ENCODE measurements at regions not wholly inside any gene's neighbourhood (a gene's known extent, or its start where the extent isn't known, plus 50 kb on each side); places are given as distances from the start of the nearest gene placed in this dataset.

DNA sequence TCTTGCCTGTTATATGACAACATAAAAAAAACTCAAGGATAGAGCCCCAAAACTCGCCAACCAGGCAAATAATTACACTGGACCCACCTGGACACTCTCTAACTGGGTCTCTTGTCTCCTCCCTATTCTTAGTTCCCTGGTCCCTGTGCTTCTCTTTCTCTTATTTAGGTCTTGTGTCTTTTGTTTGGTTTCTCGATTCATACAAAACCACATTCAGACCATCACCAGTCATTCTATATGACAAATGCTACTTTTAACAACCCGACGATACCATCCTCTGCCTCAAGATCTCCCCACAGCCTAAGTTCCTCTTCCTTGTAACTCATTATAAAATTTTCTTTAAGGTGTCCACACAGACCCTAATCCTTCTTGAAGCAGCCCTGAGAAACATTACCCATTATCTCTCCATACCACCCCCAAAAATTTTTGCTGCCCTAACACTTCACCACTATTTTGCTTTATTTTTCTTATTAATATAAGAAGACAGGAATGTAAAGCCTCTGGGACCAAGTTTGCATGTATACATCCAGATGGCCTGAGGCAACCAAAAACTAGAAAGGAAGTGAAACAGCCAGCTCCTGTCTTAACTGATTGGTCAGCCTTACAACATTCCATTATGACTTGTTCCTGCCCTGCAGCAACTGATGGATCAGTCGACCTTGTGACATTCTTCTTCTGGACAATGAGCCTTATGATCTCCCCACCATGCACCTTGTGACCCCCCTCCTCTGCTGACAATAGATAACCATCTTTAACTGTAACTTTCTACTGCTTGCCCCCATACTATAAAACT lies 638.2 kb downstream of the AMY1C start:
- no peaks in the 10 kb centered on the region for H3K36me3 ChIP-seq (ENCODE audit: insufficient read depth, low read length)
- H3K4me2 ChIP-seq (ENCODE audit: low read depth, low read length, poor library complexity, severe bottlenecking): peak overlapping the region; percentile 33
- peak overlapping the region; percentile 33; the same call in 1 of the 2 replicates for H3K9ac ChIP-seq (ENCODE audit: low read length)
- peak; percentile 56 for DNase-seq
- H3K27me3 ChIP-seq (ENCODE audit: low read length): no peaks in the 10 kb centered on the region
- H3K4me3 ChIP-seq (ENCODE audit: low read length): no peak overlapping the region
- peak overlapping the region; percentile 77 for H3K27ac ChIP-seq (ENCODE audit: low read length)
- H3K79me2 ChIP-seq (ENCODE audit: low read length): no peaks in the 10 kb centered on the region
- no peak overlapping the region for H2AFZ ChIP-seq (ENCODE audit: low read length)
- H3K9me2 ChIP-seq (replicated peaks; ENCODE audit: insufficient read depth, low read length): no peaks in the 10 kb centered on the region; the same call in 1 of the 2 replicates
- peaks cover 27% of the 10 kb centered on the region for H3K4me1 ChIP-seq (ENCODE audit: low read length)
- no peaks in the 10 kb centered on the region for H4K20me1 ChIP-seq (ENCODE audit: insufficient read depth, low read depth, low read length)
- H3K9me3 ChIP-seq (ENCODE audit: low read length): peaks cover 3% of the 10 kb centered on the region; the same call in 1 of the 2 replicates

GRCh38 chr1:104392552-104392951 lies 642.9 kb downstream of the AMY1C start:
- Histone ChIP-seq H3K9me3 (ENCODE audit: low read length) (peaks cover 3% of the 10 kb centered on the region; the same call in 1 of the 2 replicates), H3K4me1 (ENCODE audit: low read length) (peaks cover 16% of the 10 kb centered on the region), H3K36me3 (ENCODE audit: insufficient read depth, low read length) (no peaks in the 10 kb centered on the region), H3K79me2 (ENCODE audit: low read length) (no peaks in the 10 kb centered on the region), H3K4me3 (ENCODE audit: low read length) (no peak overlapping the region), H2AFZ (ENCODE audit: low read length) (no peak overlapping the region), H3K9me2 (replicated peaks; ENCODE audit: insufficient read depth, low read length) (no peaks in the 10 kb centered on the region), H4K20me1 (ENCODE audit: insufficient read depth, low read depth, low read length) (no peaks in the 10 kb centered on the region), H3K4me2 (ENCODE audit: low read depth, low read length, poor library complexity, severe bottlenecking) (no peak overlapping the region), H3K9ac (ENCODE audit: low read length) (no peak overlapping the region), H3K27ac (ENCODE audit: low read length) (no peak overlapping the region), H3K27me3 (ENCODE audit: low read length) (no peaks in the 10 kb centered on the region)
- DNase-seq: no peak

GRCh38 chr1:104402178-104402577 lies 652.5 kb downstream of the AMY1C start:
- no peaks in the 10 kb centered on the region for H3K9me3 ChIP-seq (ENCODE audit: low read length)
- H3K9me2 ChIP-seq (replicated peaks; ENCODE audit: insufficient read depth, low read length): no peaks in the 10 kb centered on the region
- DNase-seq: no peak
- no peak overlapping the region for H2AFZ ChIP-seq (ENCODE audit: low read length)
- H3K4me1 ChIP-seq (ENCODE audit: low read length): no peaks in the 10 kb centered on the region
- no peaks in the 10 kb centered on the region for H4K20me1 ChIP-seq (ENCODE audit: insufficient read depth, low read depth, low read length)
- no peaks in the 10 kb centered on the region for H3K36me3 ChIP-seq (ENCODE audit: insufficient read depth, low read length)
- no peaks in the 10 kb centered on the region for H3K79me2 ChIP-seq (ENCODE audit: low read length)
- H3K9ac ChIP-seq (ENCODE audit: low read length): no peak overlapping the region
- H3K27ac ChIP-seq (ENCODE audit: low read length): no peak overlapping the region
- H3K27me3 ChIP-seq (ENCODE audit: low read length): no peaks in the 10 kb centered on the region
- H3K4me3 ChIP-seq (ENCODE audit: low read length): no peak overlapping the region
- H3K4me2 ChIP-seq (ENCODE audit: low read depth, low read length, poor library complexity, severe bottlenecking): no peak overlapping the region

DNA sequence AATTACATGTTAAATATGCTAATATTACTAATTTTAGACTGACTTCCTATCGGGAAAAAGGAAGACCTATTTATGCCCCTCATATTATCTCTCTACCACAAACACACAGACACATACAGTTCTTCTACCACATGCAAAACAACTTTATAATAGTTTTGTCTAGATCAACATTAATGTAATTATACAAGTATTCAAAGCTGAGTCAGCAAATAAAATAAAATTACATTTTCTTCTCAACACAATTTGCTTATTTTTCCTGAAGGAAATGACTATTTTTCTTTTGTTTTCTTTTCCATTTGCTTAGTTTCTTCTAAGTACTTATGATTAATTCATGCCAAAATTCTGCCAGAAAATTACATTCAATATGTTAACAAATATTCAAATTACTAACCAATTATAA lies 654.2 kb downstream of the AMY1C start:
- H3K9me3 ChIP-seq (ENCODE audit: low read length): no peaks in the 10 kb centered on the region
- H3K9ac ChIP-seq (ENCODE audit: low read length): no peak overlapping the region
- no peak overlapping the region for H3K4me3 ChIP-seq (ENCODE audit: low read length)
- no peak overlapping the region for H3K4me2 ChIP-seq (ENCODE audit: low read depth, low read length, poor library complexity, severe bottlenecking)
- H3K27ac ChIP-seq (ENCODE audit: low read length): no peak overlapping the region
- H3K9me2 ChIP-seq (replicated peaks; ENCODE audit: insufficient read depth, low read length): no peaks in the 10 kb centered on the region
- no peaks in the 10 kb centered on the region for H3K4me1 ChIP-seq (ENCODE audit: low read length)
- no peak for DNase-seq
- H3K36me3 ChIP-seq (ENCODE audit: insufficient read depth, low read length): no peaks in the 10 kb centered on the region
- H3K27me3 ChIP-seq (ENCODE audit: low read length): no peaks in the 10 kb centered on the region
- H2AFZ ChIP-seq (ENCODE audit: low read length): no peak overlapping the region
- H3K79me2 ChIP-seq (ENCODE audit: low read length): no peaks in the 10 kb centered on the region
- no peaks in the 10 kb centered on the region for H4K20me1 ChIP-seq (ENCODE audit: insufficient read depth, low read depth, low read length)

GRCh38 chr1:104406728-104407127 lies 657.0 kb downstream of the AMY1C start:
- DNase-seq: no peak
- no peak overlapping the region for H3K4me3 ChIP-seq (ENCODE audit: low read length)
- H3K9me3 ChIP-seq (ENCODE audit: low read length): peaks cover 7% of the 10 kb centered on the region; the same call in 1 of the 2 replicates
- no peak overlapping the region for H3K27ac ChIP-seq (ENCODE audit: low read length)
- no peaks in the 10 kb centered on the region for H3K9me2 ChIP-seq (replicated peaks; ENCODE audit: insufficient read depth, low read length)
- H3K9ac ChIP-seq (ENCODE audit: low read length): no peak overlapping the region
- H4K20me1 ChIP-seq (ENCODE audit: insufficient read depth, low read depth, low read length): no peaks in the 10 kb centered on the region
- H3K27me3 ChIP-seq (ENCODE audit: low read length): no peaks in the 10 kb centered on the region
- H2AFZ ChIP-seq (ENCODE audit: low read length): no peak overlapping the region
- no peaks in the 10 kb centered on the region for H3K79me2 ChIP-seq (ENCODE audit: low read length)
- no peak overlapping the region for H3K4me2 ChIP-seq (ENCODE audit: low read depth, low read length, poor library complexity, severe bottlenecking)
- no peaks in the 10 kb centered on the region for H3K36me3 ChIP-seq (ENCODE audit: insufficient read depth, low read length)
- no peaks in the 10 kb centered on the region for H3K4me1 ChIP-seq (ENCODE audit: low read length)

DNA sequence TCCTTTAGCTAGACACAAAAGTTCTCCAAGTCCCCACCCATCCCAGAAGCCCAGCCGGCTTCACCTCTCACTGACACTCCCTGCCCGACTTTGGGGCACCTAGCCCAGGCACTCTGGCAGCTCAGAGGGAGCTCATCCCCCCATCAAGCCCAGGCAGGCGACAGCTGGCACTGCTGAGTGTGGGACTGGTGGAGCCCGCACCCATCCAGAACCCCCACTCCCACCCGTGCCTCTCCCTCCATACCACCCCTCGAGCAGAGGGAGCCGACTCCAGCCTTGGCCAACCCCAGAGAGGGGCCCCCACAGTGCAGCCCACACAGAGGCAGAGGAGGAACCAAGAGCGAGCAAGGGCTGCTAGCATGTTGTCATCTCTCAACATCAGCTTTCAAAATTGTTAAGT lies 658.6 kb downstream of the AMY1C start:
- Histone ChIP-seq H3K4me1 (ENCODE audit: low read length) (no peaks in the 10 kb centered on the region), H2AFZ (ENCODE audit: low read length) (no peak overlapping the region), H3K36me3 (ENCODE audit: insufficient read depth, low read length) (no peaks in the 10 kb centered on the region), H3K9ac (ENCODE audit: low read length) (no peak overlapping the region), H3K9me3 (ENCODE audit: low read length) (peaks cover 8% of the 10 kb centered on the region; the same call in 1 of the 2 replicates), H3K27me3 (ENCODE audit: low read length) (no peaks in the 10 kb centered on the region), H3K4me3 (ENCODE audit: low read length) (no peak overlapping the region), H3K9me2 (replicated peaks; ENCODE audit: insufficient read depth, low read length) (no peaks in the 10 kb centered on the region), H3K4me2 (ENCODE audit: low read depth, low read length, poor library complexity, severe bottlenecking) (no peak overlapping the region), H3K27ac (ENCODE audit: low read length) (no peak overlapping the region), H3K79me2 (ENCODE audit: low read length) (no peaks in the 10 kb centered on the region), H4K20me1 (ENCODE audit: insufficient read depth, low read depth, low read length) (no peaks in the 10 kb centered on the region)
- DNase-seq: no peak

GRCh38 chr1:104435255-104435654 lies 685.6 kb downstream of the AMY1C start:
- Histone ChIP-seq H2AFZ (ENCODE audit: low read length) (no peak overlapping the region), H3K9ac (ENCODE audit: low read length) (no peak overlapping the region), H3K36me3 (ENCODE audit: insufficient read depth, low read length) (no peaks in the 10 kb centered on the region), H3K4me2 (ENCODE audit: low read depth, low read length, poor library complexity, severe bottlenecking) (no peak overlapping the region), H3K4me3 (ENCODE audit: low read length) (no peak overlapping the region), H3K4me1 (ENCODE audit: low read length) (no peaks in the 10 kb centered on the region), H3K79me2 (ENCODE audit: low read length) (no peaks in the 10 kb centered on the region), H3K9me2 (replicated peaks; ENCODE audit: insufficient read depth, low read length) (no peaks in the 10 kb centered on the region), H3K27ac (ENCODE audit: low read length) (no peak overlapping the region), H4K20me1 (ENCODE audit: insufficient read depth, low read depth, low read length) (no peaks in the 10 kb centered on the region), H3K27me3 (ENCODE audit: low read length) (no peaks in the 10 kb centered on the region), H3K9me3 (ENCODE audit: low read length) (peaks cover 7% of the 10 kb centered on the region; the same call in 1 of the 2 replicates)
- no peak for DNase-seq

DNA sequence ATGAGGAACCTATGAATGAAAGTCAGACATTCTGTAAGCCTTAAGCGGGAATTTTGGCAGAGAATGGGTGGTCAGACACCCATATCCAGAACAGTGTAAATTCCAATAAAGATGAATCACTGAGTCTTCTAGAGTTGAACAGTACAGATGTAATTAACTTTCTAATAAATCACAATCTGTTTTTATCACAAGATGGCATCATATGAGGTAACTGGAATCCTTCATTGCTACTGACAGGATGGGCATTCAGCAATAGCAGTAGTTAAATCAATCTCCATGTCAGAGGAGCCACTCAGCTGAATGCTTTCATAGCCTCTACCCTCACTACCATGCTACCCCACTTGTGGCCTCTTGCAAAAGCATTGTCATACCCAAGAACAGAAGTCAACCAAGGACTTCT lies 690.3 kb downstream of the AMY1C start:
- Histone ChIP-seq H3K4me3 (ENCODE audit: low read length) (no peak overlapping the region), H4K20me1 (ENCODE audit: insufficient read depth, low read depth, low read length) (no peaks in the 10 kb centered on the region), H3K27me3 (ENCODE audit: low read length) (no peaks in the 10 kb centered on the region), H3K79me2 (ENCODE audit: low read length) (no peaks in the 10 kb centered on the region), H3K4me1 (ENCODE audit: low read length) (no peaks in the 10 kb centered on the region), H2AFZ (ENCODE audit: low read length) (no peak overlapping the region), H3K9me3 (ENCODE audit: low read length) (peaks cover 7% of the 10 kb centered on the region), H3K36me3 (ENCODE audit: insufficient read depth, low read length) (no peaks in the 10 kb centered on the region), H3K4me2 (ENCODE audit: low read depth, low read length, poor library complexity, severe bottlenecking) (no peak overlapping the region), H3K27ac (ENCODE audit: low read length) (no peak overlapping the region), H3K9me2 (replicated peaks; ENCODE audit: insufficient read depth, low read length) (no peaks in the 10 kb centered on the region), H3K9ac (ENCODE audit: low read length) (no peak overlapping the region)
- no peak for DNase-seq

All from Karpas-422 (cell line).